Esophagus muscularis mucosa (tissue), 4 donors: ENCODE measurements at regions not wholly inside any gene's neighbourhood (a gene's known extent, or its start where the extent isn't known, plus 50 kb on each side); places are given as distances from the start of the nearest gene placed in this dataset.

Source experiments
- CTCF ChIP-seq, 3 experiments: fragments of 200-600 bp in 2 of 3; fragments of 450-650 bp in 1 of 3; sonication (generic) in 2 of 3; IDR thresholded peaks; one replicate each; pipeline ENCODE4 v1.5.1; 2017 to 2019; ENCODE audit warnings: antibody characterized with exemption in 3 of 3, mild to moderate bottlenecking in 2 of 3, moderate library complexity in 1 of 3
- EP300 ChIP-seq: sonication (generic); formaldehyde crosslinking; IDR thresholded peaks from one replicate; pipeline ENCODE4 v1.6.1; 2017; ENCODE audit warnings: antibody characterized with exemption
- POLR2A ChIP-seq: fragments of 450-650 bp; IDR thresholded peaks from one replicate; pipeline ENCODE4 v1.6.1; 2017; ENCODE audit warnings: antibody characterized with exemption, moderate library complexity, mild to moderate bottlenecking, low read depth

GRCh38 chr7:66521675-66522074 is 107.0 kb upstream of the KCTD7 start:
- TF ChIP-seq CTCF (IDR thresholded peaks at IDR 0.05) (no peak), POLR2A (no peak), EP300 (no peak)
